LNCaP clone FGC (cell line): ENCODE measurements at regions not wholly inside any gene's neighbourhood (a gene's known extent, or its start where the extent isn't known, plus 50 kb on each side); places are given as distances from the start of the nearest gene placed in this dataset.

ENCODE experiments used
- DNase-seq: peaks from one replicate; pipeline ENCODE4 v3.0.0-alpha.2; 2011; ENCODE audit warnings: low read depth
- H3K4me3 ChIP-seq: 2 replicates; pipeline ENCODE4 v1.5.1; 2011; ENCODE audit warnings: mild to moderate bottlenecking, low read depth, low read length, control low read depth
- CTCF ChIP-seq: IDR thresholded peaks from 2 replicates; pipeline ENCODE4 v1.5.1; 2012; ENCODE audit warnings: mild to moderate bottlenecking; ENCODE audit not compliant: control insufficient read depth, insufficient read depth; ENCODE audit errors: extremely low read depth

- DNase-seq, result no peak
- TF ChIP-seq CTCF, result no peak
- H3K4me3 ChIP-seq, result no peak overlapping the region
Observed at GRCh38 chr17:77311371-77311981, 170.7 kb downstream of the SEC14L1 start.

GRCh38 chr17:77312061-77312701 is 171.4 kb downstream of the SEC14L1 start:
- H3K4me3 ChIP-seq, result no peak overlapping the region
- no peak for DNase-seq
- no peak for TF ChIP-seq CTCF

GRCh38 chr17:77312786-77313599 is 172.2 kb downstream of the SEC14L1 start:
- peak; percentile 91 for DNase-seq
- peak; percentile 12; the same call in 1 of the 2 replicates for TF ChIP-seq CTCF
- peak overlapping the region; percentile 1 for H3K4me3 ChIP-seq

- DNase-seq, result no peak
- no peak for TF ChIP-seq CTCF
- no peak overlapping the region; the same call in 1 of the 2 replicates for H3K4me3 ChIP-seq
Observed at GRCh38 chr17:77313831-77314230, 173.1 kb downstream of the SEC14L1 start.

GRCh38 chr17:77314601-77315000 is 173.8 kb downstream of the SEC14L1 start:
- TF ChIP-seq CTCF, result no peak
- H3K4me3 ChIP-seq, result no peak overlapping the region
- DNase-seq, result no peak

- DNase-seq, result no peak
- no peak for TF ChIP-seq CTCF
- H3K4me3 ChIP-seq, result no peak overlapping the region
Observed at GRCh38 chr17:77315010-77315409, 174.2 kb downstream of the SEC14L1 start.
